ENCODE measurements at regions not wholly inside any gene's neighbourhood (a gene's known extent, or its start where the extent isn't known, plus 50 kb on each side); places are given as distances from the start of the nearest gene placed in this dataset.

GRCh38 chr12:89260841-89261637 lies 91.3 kb downstream of the DUSP6 start:
- no peak overlapping the region for H3K4me2 ChIP-seq (ENCODE audit: low read length)
- no peak overlapping the region for H3K9ac ChIP-seq (ENCODE audit: low read length)
- no peak overlapping the region for H3K4me3 ChIP-seq (ENCODE audit: low read length)
- no peaks in the 10 kb centered on the region for H3K79me2 ChIP-seq (replicated peaks; ENCODE audit: insufficient read depth, low read length)
- H3F3A ChIP-seq (ENCODE audit: insufficient read depth, low read length, poor library complexity, severe bottlenecking), result no peaks in the 10 kb centered on the region
- no peaks in the 10 kb centered on the region for H3K27me3 ChIP-seq (ENCODE audit: insufficient read depth, low read depth, low read length)
- H3K9me2 ChIP-seq (ENCODE audit: insufficient read depth, low read length), result no peaks in the 10 kb centered on the region
- no peaks in the 10 kb centered on the region for H4K20me1 ChIP-seq (ENCODE audit: insufficient read depth)
- H3K9me3 ChIP-seq (ENCODE audit: low read length), result no peaks in the 10 kb centered on the region
- no peak for TF ChIP-seq MXI1 (conservative IDR thresholded peaks at IDR 0.05; ENCODE audit: poor library complexity, severe bottlenecking)
- TF ChIP-seq POLR2AphosphoS5 (IDR thresholded peaks at IDR 0.05), result no peak
- no peak for TF ChIP-seq RAD21 (conservative IDR thresholded peaks at IDR 0.05)
- TF ChIP-seq TAF1 (IDR thresholded peaks at IDR 0.05; ENCODE audit: low read depth), result no peak
- no peak for TF ChIP-seq CTCF (IDR thresholded peaks at IDR 0.05; ENCODE audit: poor library complexity, severe bottlenecking)
- no peak for TF ChIP-seq REST (IDR thresholded peaks at IDR 0.05; ENCODE audit: borderline replicate concordance)
- TF ChIP-seq EP300 (conservative IDR thresholded peaks at IDR 0.05; ENCODE audit: poor library complexity, severe bottlenecking), result no peak
- TF ChIP-seq EZH2 (IDR thresholded peaks at IDR 0.05; ENCODE audit: borderline replicate concordance, insufficient read depth, low read length, poor library complexity, severe bottlenecking), result no peak
- no peak for TF ChIP-seq SMC3 (conservative IDR thresholded peaks at IDR 0.05; ENCODE audit: poor library complexity)
- no peak overlapping the region for H3K27ac ChIP-seq (ENCODE audit: low read length)
- no peaks in the 10 kb centered on the region for H3K36me3 ChIP-seq (ENCODE audit: insufficient read depth, low read length)
- no peak overlapping the region for H2AFZ ChIP-seq (ENCODE audit: low read depth, low read length)

GRCh38 chr12:89259821-89260220 lies 92.5 kb downstream of the DUSP6 start:
- Histone ChIP-seq H3K9me2 (ENCODE audit: insufficient read depth, low read length) (no peaks in the 10 kb centered on the region), H2AFZ (ENCODE audit: low read depth, low read length) (no peak overlapping the region), H3K36me3 (ENCODE audit: insufficient read depth, low read length) (no peaks in the 10 kb centered on the region), H3K27me3 (ENCODE audit: insufficient read depth, low read depth, low read length) (no peaks in the 10 kb centered on the region), H3K79me2 (replicated peaks; ENCODE audit: insufficient read depth, low read length) (no peaks in the 10 kb centered on the region), H3K4me3 (ENCODE audit: low read length) (no peak overlapping the region), H3K9me3 (ENCODE audit: low read length) (no peaks in the 10 kb centered on the region), H4K20me1 (ENCODE audit: insufficient read depth) (no peaks in the 10 kb centered on the region), H3K9ac (ENCODE audit: low read length) (no peak overlapping the region), H3K4me2 (ENCODE audit: low read length) (no peak overlapping the region), H3F3A (ENCODE audit: insufficient read depth, low read length, poor library complexity, severe bottlenecking) (no peaks in the 10 kb centered on the region), H3K27ac (ENCODE audit: low read length) (no peak overlapping the region)
- no peak for TF ChIP-seq REST (IDR thresholded peaks at IDR 0.05; ENCODE audit: borderline replicate concordance)
- TF ChIP-seq SMC3 (conservative IDR thresholded peaks at IDR 0.05; ENCODE audit: poor library complexity), result no peak
- TF ChIP-seq MXI1 (conservative IDR thresholded peaks at IDR 0.05; ENCODE audit: poor library complexity, severe bottlenecking), result no peak
- TF ChIP-seq TAF1 (IDR thresholded peaks at IDR 0.05; ENCODE audit: low read depth), result no peak
